DOHH2 (cell line): ENCODE measurements at regions not wholly inside any gene's neighbourhood (a gene's known extent, or its start where the extent isn't known, plus 50 kb on each side); places are given as distances from the start of the nearest gene placed in this dataset.
"Not testable (repeated sequence)": the region's sequence is repeated elsewhere in the genome, so short reads cannot be mapped to it uniquely, and the experiment has no call there.

Experiments
- H3F3A ChIP-seq: fragments of 200-600 bp; sonication (generic), shearing (Covaris generic); 2 replicates; pipeline ENCODE4 v1.6.0; 2016; ENCODE audit warnings: antibody characterized with exemption, mild to moderate bottlenecking; ENCODE audit not compliant: control insufficient read depth, insufficient read depth
- H3K27ac ChIP-seq: fragments of 200-600 bp; sonication (generic); 2 replicates; pipeline ENCODE4 v1.5.1; 2014; ENCODE audit warnings: low read depth, mild to moderate bottlenecking, low read length, moderate library complexity
- H3K27me3 ChIP-seq: fragments of 200-600 bp; sonication (generic); 2 replicates; pipeline ENCODE4 v1.6.1; 2014; ENCODE audit warnings: mild to moderate bottlenecking, low read length, mixed read lengths; ENCODE audit not compliant: control insufficient read depth
- H3K36me3 ChIP-seq: fragments of 200-600 bp; sonication (generic); 2 replicates; pipeline ENCODE4 v1.6.1; 2014; ENCODE audit warnings: mild to moderate bottlenecking, low read length, moderate library complexity, mixed read lengths; ENCODE audit not compliant: control insufficient read depth
- H3K4me1 ChIP-seq: fragments of 200-600 bp; sonication (generic); 2 replicates; pipeline ENCODE4 v1.6.1; 2014; ENCODE audit warnings: mild to moderate bottlenecking, low read length, mixed read lengths; ENCODE audit not compliant: control insufficient read depth
- H3K4me2 ChIP-seq: fragments of 200-600 bp; sonication (generic); 2 replicates; pipeline ENCODE4 v1.6.0; 2014; ENCODE audit warnings: mild to moderate bottlenecking, low read length, moderate library complexity
- H3K4me3 ChIP-seq: fragments of 200-600 bp; sonication (generic); 2 replicates; pipeline ENCODE4 v1.5.1; 2014; ENCODE audit warnings: mild to moderate bottlenecking, low read length, mixed read lengths
- H3K79me2 ChIP-seq: fragments of 200-600 bp; sonication (generic); 2 replicates; pipeline ENCODE4 v1.6.1; 2014; ENCODE audit warnings: mild to moderate bottlenecking, low read length, mixed read lengths; ENCODE audit not compliant: control insufficient read depth
- H3K9me2 ChIP-seq: fragments of 200-600 bp; sonication (generic); replicated peaks from 2 replicates; pipeline ENCODE4 v1.6.1; 2014; ENCODE audit warnings: mild to moderate bottlenecking, low read length, mixed read lengths; ENCODE audit not compliant: control insufficient read depth
- H3K9me3 ChIP-seq: fragments of 200-600 bp; sonication (generic); 2 replicates; pipeline ENCODE4 v1.6.1; 2014; ENCODE audit warnings: antibody characterized with exemption, low read length, mixed read lengths; ENCODE audit not compliant: control insufficient read depth, insufficient read depth
- H4K20me1 ChIP-seq: fragments of 200-600 bp; sonication (generic); 2 replicates; pipeline ENCODE4 v1.6.0; 2014; ENCODE audit warnings: low read depth, mild to moderate bottlenecking, antibody characterized with exemption, low read length, moderate library complexity; ENCODE audit not compliant: control insufficient read depth, insufficient read depth
- EZH2phosphoT487 ChIP-seq: fragments of 200-600 bp; sonication (generic); IDR thresholded peaks from 2 replicates; pipeline ENCODE4 v1.6.1; 2017; ENCODE audit warnings: borderline replicate concordance, mild to moderate bottlenecking, antibody characterized with exemption, low read length, moderate library complexity, mixed read lengths
- TF ChIP-seq, protein P1 (sequence below): fragments of 200-600 bp; sonication (generic); IDR thresholded peaks from one replicate; pipeline ENCODE4 v1.5.1; 2014; ENCODE audit warnings: antibody characterized with exemption, mild to moderate bottlenecking, low read depth, low read length; ENCODE audit not compliant: poor library complexity, severe bottlenecking

DNA sequence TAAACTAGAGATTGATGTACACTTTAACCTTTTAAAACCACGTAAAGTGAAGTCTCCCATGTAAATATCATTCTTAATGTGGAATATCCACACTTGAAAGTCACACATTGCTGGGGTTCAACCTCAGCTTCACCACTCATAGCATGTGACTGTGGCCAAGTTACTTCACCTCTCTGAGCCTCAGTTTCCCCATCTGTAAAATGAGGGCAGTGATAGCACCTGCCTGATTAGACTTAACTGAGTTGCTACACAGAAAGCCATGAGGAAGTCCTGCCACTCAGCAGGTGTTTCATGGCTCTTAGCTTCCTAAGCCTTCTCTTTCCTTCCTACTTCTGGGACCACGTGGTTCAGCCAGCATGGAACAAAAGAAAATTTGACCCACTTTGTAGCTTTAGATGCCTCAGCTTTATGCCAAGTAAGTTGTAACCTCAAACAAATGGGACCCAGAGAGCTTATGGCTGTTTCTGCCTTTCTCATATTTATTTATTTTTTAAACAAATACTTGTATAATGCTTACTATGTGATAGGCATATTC is 277.3 kb upstream of the KLF3 start:
- H3K9me2 ChIP-seq, result no peaks in the 10 kb centered on the region
- no peaks in the 10 kb centered on the region for H4K20me1 ChIP-seq
- no peaks in the 10 kb centered on the region for H3F3A ChIP-seq
- H3K4me1 ChIP-seq, result no peaks in the 10 kb centered on the region
- no peaks in the 10 kb centered on the region for H3K36me3 ChIP-seq
- no peaks in the 10 kb centered on the region for H3K79me2 ChIP-seq
- H3K9me3 ChIP-seq, result no peaks in the 10 kb centered on the region
- TF ChIP-seq, protein P1, sequence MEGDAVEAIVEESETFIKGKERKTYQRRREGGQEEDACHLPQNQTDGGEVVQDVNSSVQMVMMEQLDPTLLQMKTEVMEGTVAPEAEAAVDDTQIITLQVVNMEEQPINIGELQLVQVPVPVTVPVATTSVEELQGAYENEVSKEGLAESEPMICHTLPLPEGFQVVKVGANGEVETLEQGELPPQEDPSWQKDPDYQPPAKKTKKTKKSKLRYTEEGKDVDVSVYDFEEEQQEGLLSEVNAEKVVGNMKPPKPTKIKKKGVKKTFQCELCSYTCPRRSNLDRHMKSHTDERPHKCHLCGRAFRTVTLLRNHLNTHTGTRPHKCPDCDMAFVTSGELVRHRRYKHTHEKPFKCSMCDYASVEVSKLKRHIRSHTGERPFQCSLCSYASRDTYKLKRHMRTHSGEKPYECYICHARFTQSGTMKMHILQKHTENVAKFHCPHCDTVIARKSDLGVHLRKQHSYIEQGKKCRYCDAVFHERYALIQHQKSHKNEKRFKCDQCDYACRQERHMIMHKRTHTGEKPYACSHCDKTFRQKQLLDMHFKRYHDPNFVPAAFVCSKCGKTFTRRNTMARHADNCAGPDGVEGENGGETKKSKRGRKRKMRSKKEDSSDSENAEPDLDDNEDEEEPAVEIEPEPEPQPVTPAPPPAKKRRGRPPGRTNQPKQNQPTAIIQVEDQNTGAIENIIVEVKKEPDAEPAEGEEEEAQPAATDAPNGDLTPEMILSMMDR, result no peak
- no peak for TF ChIP-seq EZH2phosphoT487
- no peak overlapping the region for H3K27ac ChIP-seq
- H3K4me3 ChIP-seq, result no peak overlapping the region
- H3K4me2 ChIP-seq, result no peak overlapping the region
- H3K27me3 ChIP-seq, result no peaks in the 10 kb centered on the region

DNA sequence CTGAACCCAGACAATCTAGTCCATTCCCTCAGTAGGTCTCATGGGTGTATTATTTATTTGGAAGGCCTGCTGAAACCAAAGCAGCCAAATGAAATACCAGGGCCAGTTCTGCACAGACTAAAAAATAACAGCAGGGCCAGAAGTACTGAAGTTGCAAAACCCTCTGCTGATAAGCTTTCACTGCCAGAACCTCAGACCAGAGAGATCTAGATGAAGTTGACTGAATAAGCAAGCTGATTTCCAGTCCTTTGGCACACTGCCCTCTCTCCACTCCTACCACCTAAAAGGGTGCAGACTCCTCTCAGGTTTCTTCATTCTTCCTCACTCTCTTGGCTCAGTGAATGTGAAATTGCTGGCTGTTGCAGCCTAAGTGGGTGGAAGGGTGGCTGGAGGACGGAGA is 276.7 kb upstream of the KLF3 start:
- no peaks in the 10 kb centered on the region for H3F3A ChIP-seq
- no peaks in the 10 kb centered on the region for H3K4me1 ChIP-seq
- no peaks in the 10 kb centered on the region for H4K20me1 ChIP-seq
- H3K79me2 ChIP-seq, result no peaks in the 10 kb centered on the region
- no peaks in the 10 kb centered on the region; the same call in 1 of the 2 replicates for H3K9me3 ChIP-seq
- no peaks in the 10 kb centered on the region for H3K27me3 ChIP-seq
- no peak overlapping the region for H3K27ac ChIP-seq
- no peak overlapping the region for H3K4me2 ChIP-seq
- H3K9me2 ChIP-seq, result no peaks in the 10 kb centered on the region
- no peak overlapping the region for H3K4me3 ChIP-seq
- TF ChIP-seq, protein P1, result no peak
- no peak for TF ChIP-seq EZH2phosphoT487
- H3K36me3 ChIP-seq, result no peaks in the 10 kb centered on the region

DNA sequence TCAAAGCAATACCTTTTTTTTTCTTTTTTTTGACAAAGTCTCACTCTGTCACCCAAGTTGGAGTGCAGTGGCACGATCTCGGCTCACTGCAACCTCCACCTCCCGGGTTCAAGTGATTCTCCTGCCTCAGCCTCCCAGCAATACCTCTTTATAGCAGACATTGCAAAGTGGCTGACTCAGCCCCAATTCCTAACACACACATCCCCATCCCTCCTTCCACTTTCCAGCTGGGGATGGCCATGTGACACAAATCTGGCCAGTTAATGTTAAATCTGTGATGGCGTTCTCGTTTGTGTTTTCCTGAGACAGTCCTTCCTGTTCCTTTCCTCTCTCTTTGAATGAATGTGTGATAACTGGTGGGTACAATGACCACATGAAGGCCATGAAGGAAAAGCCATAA is 276.2 kb upstream of the KLF3 start:
- TF ChIP-seq, protein P1, result no peak
- TF ChIP-seq EZH2phosphoT487, result no peak
- Histone ChIP-seq H3K9me2 (no peaks in the 10 kb centered on the region), H3K27ac (no peak overlapping the region)

DNA sequence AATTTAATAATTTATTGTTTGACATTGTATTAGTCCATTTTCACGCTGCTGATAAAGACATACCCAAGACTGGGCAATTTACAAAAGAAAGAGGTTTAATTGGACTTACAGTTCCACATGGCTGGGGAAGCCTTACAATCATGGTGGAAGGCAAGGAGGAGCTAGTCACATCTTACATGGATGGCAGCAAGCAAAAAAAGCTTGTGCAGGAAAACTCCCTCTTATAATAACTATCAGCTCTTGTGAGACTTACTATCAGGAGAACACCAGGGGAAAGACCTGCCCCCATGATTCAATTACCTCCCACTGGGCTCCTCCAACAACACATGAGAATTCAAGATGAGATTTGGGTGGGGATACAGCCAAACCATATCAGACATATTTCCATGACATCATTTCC is 275.1 kb upstream of the KLF3 start:
- H3F3A ChIP-seq, H3K4me3 ChIP-seq, H3K36me3 ChIP-seq, H3K79me2 ChIP-seq, H3K27ac ChIP-seq, H3K9me3 ChIP-seq, H3K27me3 ChIP-seq, H4K20me1 ChIP-seq, H3K9me2 ChIP-seq, H3K4me1 ChIP-seq, H3K4me2 ChIP-seq: not testable (repeated sequence)

More for the DNA sequence above, 276.2 kb upstream of the KLF3 start:
- Histone ChIP-seq H4K20me1 (no peaks in the 10 kb centered on the region), H3K4me2 (no peak overlapping the region), H3F3A (no peaks in the 10 kb centered on the region), H3K27me3 (no peaks in the 10 kb centered on the region), H3K9me3 (no peaks in the 10 kb centered on the region; the same call in 1 of the 2 replicates), H3K4me3 (no peak overlapping the region), H3K4me1 (no peaks in the 10 kb centered on the region), H3K79me2 (no peaks in the 10 kb centered on the region), H3K36me3 (no peaks in the 10 kb centered on the region)
